PC-9 (cell line): ENCODE measurements at regions not wholly inside any gene's neighbourhood (a gene's known extent, or its start where the extent isn't known, plus 50 kb on each side); places are given as distances from the start of the nearest gene placed in this dataset.
"Not testable (repeated sequence)": the region's sequence is repeated elsewhere in the genome, so short reads cannot be mapped to it uniquely, and the experiment has no call there.

Source experiments
- BruUV-seq: library from RNA; stranded (reverse); fragments of 400-500 nt; replicated peaks from 2 replicates; lab custom pipeline; 2021; lab: Mats Ljungman, UMichigan
- CTCF ChIA-PET: fragments of 300-600 bp; sonication (Branson Sonifier 250); formaldehyde crosslinking; loops from one replicate; lab custom pipeline; 2022; ENCODE audit warnings: antibody characterized with exemption; lab: Charles Lee
- POLR2A ChIA-PET: fragments of 300-600 bp; sonication (Branson Sonifier 250); formaldehyde crosslinking; loops from one replicate; lab custom pipeline; 2022; ENCODE audit warnings: antibody characterized with exemption; ENCODE audit not compliant: unreplicated experiment; lab: Charles Lee
- DNase-seq, 2 experiments: peaks; one replicate each; pipeline versions ENCODE4 v3.0.0 to v3.0.0-alpha.2; 2015 to 2022; ENCODE audit warnings: mixed read lengths in 1 of 2
- H2AFZ ChIP-seq: fragments of 200-600 bp; sonication (generic); 2 replicates; pipeline ENCODE4 v1.8.1; 2017; ENCODE audit warnings: antibody characterized with exemption
- H3F3A ChIP-seq: fragments of 200-600 bp; sonication (generic); 2 replicates; pipeline ENCODE4 v1.8.1; 2017; ENCODE audit warnings: antibody characterized with exemption, mild to moderate bottlenecking, low read depth; ENCODE audit not compliant: insufficient read depth
- H3K27ac ChIP-seq: fragments of 200-600 bp; sonication (generic); 2 replicates; pipeline ENCODE4 v1.6.1; 2016; ENCODE audit warnings: mixed run types
- H3K27me3 ChIP-seq: fragments of 200-600 bp; sonication (generic); 2 replicates; pipeline ENCODE4 v1.6.1; 2016; ENCODE audit warnings: low read depth, mixed run types; ENCODE audit not compliant: insufficient read depth
- H3K36me3 ChIP-seq: fragments of 200-600 bp; sonication (generic); 2 replicates; pipeline ENCODE4 v1.6.1; 2016; ENCODE audit warnings: low read depth, mixed run types
- H3K4me1 ChIP-seq: fragments of 200-600 bp; sonication (generic); replicated peaks from 2 replicates; pipeline ENCODE4 v1.6.1; 2016; ENCODE audit warnings: mixed run types; ENCODE audit not compliant: insufficient read depth
- H3K4me2 ChIP-seq: fragments of 200-600 bp; sonication (generic); 2 replicates; pipeline ENCODE4 v1.6.1; 2017; ENCODE audit warnings: mixed run types
- H3K4me3 ChIP-seq: fragments of 200-600 bp; sonication (generic); 2 replicates; pipeline ENCODE4 v1.6.1; 2016; ENCODE audit warnings: mixed run types
- H3K79me2 ChIP-seq: fragments of 200-600 bp; sonication (generic); 2 replicates; pipeline ENCODE4 v1.6.1; 2017; ENCODE audit warnings: low read depth, mixed run types
- H3K9me2 ChIP-seq: fragments of 200-600 bp; sonication (generic); 2 replicates; pipeline ENCODE4 v1.8.1; 2017; ENCODE audit warnings: mild to moderate bottlenecking; ENCODE audit not compliant: insufficient read depth
- H3K9me3 ChIP-seq: fragments of 200-600 bp; sonication (generic); 2 replicates; pipeline ENCODE4 v1.8.1; 2016; ENCODE audit warnings: low read depth; ENCODE audit not compliant: insufficient read depth
- H4K20me1 ChIP-seq: fragments of 200-600 bp; sonication (generic); 2 replicates; pipeline ENCODE4 v1.8.1; 2017; ENCODE audit not compliant: insufficient read depth
- EZH2 ChIP-seq: fragments of 200-600 bp; sonication (generic); IDR thresholded peaks from 2 replicates; pipeline ENCODE4 v1.8.0; 2017; ENCODE audit warnings: antibody characterized with exemption, low read depth
- intact Hi-C: fragments of 100-400 bp; cut with micrococcal nuclease; formaldehyde crosslinking; loops from one replicate; pipeline ENCODE4 v1.10.0; 2022; ENCODE audit not compliant: unreplicated experiment
- TF ChIP-seq, protein P1 (sequence below): fragments of 200-600 bp; sonication (generic); conservative IDR thresholded peaks from 2 replicates; pipeline ENCODE4 v1.6.1; 2017; ENCODE audit warnings: mixed run types, antibody characterized with exemption, mild to moderate bottlenecking, moderate library complexity

- no peaks in the 10 kb centered on the region for H3K36me3 ChIP-seq
- H3K9me3 ChIP-seq: no peaks in the 10 kb centered on the region
- no peaks in the 10 kb centered on the region for H3K9me2 ChIP-seq
- H2AFZ ChIP-seq: no peak overlapping the region
- TF ChIP-seq, protein P1, sequence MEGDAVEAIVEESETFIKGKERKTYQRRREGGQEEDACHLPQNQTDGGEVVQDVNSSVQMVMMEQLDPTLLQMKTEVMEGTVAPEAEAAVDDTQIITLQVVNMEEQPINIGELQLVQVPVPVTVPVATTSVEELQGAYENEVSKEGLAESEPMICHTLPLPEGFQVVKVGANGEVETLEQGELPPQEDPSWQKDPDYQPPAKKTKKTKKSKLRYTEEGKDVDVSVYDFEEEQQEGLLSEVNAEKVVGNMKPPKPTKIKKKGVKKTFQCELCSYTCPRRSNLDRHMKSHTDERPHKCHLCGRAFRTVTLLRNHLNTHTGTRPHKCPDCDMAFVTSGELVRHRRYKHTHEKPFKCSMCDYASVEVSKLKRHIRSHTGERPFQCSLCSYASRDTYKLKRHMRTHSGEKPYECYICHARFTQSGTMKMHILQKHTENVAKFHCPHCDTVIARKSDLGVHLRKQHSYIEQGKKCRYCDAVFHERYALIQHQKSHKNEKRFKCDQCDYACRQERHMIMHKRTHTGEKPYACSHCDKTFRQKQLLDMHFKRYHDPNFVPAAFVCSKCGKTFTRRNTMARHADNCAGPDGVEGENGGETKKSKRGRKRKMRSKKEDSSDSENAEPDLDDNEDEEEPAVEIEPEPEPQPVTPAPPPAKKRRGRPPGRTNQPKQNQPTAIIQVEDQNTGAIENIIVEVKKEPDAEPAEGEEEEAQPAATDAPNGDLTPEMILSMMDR: no peak
- TF ChIP-seq EZH2: no peak
- H4K20me1 ChIP-seq: no peaks in the 10 kb centered on the region
- H3K4me3 ChIP-seq: no peak overlapping the region
- POLR2A ChIA-PET: no interaction called here
- no peak overlapping the region for H3K4me2 ChIP-seq
- H3K27ac ChIP-seq: no peak overlapping the region
- CTCF ChIA-PET: no interaction called here
- H3K27me3 ChIP-seq: no peaks in the 10 kb centered on the region
- no peaks in the 10 kb centered on the region for H3F3A ChIP-seq
- intact Hi-C loops: no loop called here
- no peaks in the 10 kb centered on the region for H3K4me1 ChIP-seq
- DNase-seq: no peak
- BruUV-seq: no TSS peak
- no peaks in the 10 kb centered on the region for H3K79me2 ChIP-seq
These were observed 79.1 kb downstream of the PWWP3B start for GRCh38 chrX:106247162-106247561.

GRCh38 chrX:106249706-106250379, 81.7 kb downstream of the PWWP3B start:
- H3K4me1 ChIP-seq: no peaks in the 10 kb centered on the region
- no peaks in the 10 kb centered on the region for H3K27me3 ChIP-seq
- ChIA-PET CTCF (no interaction called here), POLR2A (no interaction called here)
- H4K20me1 ChIP-seq: no peaks in the 10 kb centered on the region
- H3K27ac ChIP-seq: no peak overlapping the region
- H3K4me2 ChIP-seq: no peak overlapping the region
- H2AFZ ChIP-seq: no peak overlapping the region
- intact Hi-C loops: no loop called here
- TF ChIP-seq, protein P1: no peak
- TF ChIP-seq EZH2: no peak
- H3K9me3 ChIP-seq: no peaks in the 10 kb centered on the region
- H3F3A ChIP-seq: no peaks in the 10 kb centered on the region
- no peaks in the 10 kb centered on the region for H3K79me2 ChIP-seq
- no peaks in the 10 kb centered on the region for H3K36me3 ChIP-seq
- no peak for DNase-seq
- no peak overlapping the region for H3K4me3 ChIP-seq
- H3K9me2 ChIP-seq: no peaks in the 10 kb centered on the region
- no TSS peak for BruUV-seq

- CTCF ChIA-PET: no interaction called here
- H3K4me3 ChIP-seq: no peak overlapping the region
- no peaks in the 10 kb centered on the region for H3K27me3 ChIP-seq
- H3F3A ChIP-seq: no peaks in the 10 kb centered on the region
- H3K4me2 ChIP-seq: no peak overlapping the region
- H3K79me2 ChIP-seq: no peaks in the 10 kb centered on the region
- no peak for TF ChIP-seq EZH2
- TF ChIP-seq, protein P1: no peak
- peak in 1 of 2 experiments; percentile 37 for DNase-seq
- POLR2A ChIA-PET: no interaction called here
- H3K9me2 ChIP-seq: no peaks in the 10 kb centered on the region
- no peaks in the 10 kb centered on the region for H3K36me3 ChIP-seq
- no peaks in the 10 kb centered on the region for H3K4me1 ChIP-seq
- H3K27ac ChIP-seq: no peak overlapping the region
- BruUV-seq: no TSS peak
- H3K9me3 ChIP-seq: no peaks in the 10 kb centered on the region
- H4K20me1 ChIP-seq: no peaks in the 10 kb centered on the region
- intact Hi-C loops: no loop called here
- no peak overlapping the region for H2AFZ ChIP-seq
These were observed 95.7 kb downstream of the PWWP3B start for GRCh38 chrX:106263817-106264216.

DNA sequence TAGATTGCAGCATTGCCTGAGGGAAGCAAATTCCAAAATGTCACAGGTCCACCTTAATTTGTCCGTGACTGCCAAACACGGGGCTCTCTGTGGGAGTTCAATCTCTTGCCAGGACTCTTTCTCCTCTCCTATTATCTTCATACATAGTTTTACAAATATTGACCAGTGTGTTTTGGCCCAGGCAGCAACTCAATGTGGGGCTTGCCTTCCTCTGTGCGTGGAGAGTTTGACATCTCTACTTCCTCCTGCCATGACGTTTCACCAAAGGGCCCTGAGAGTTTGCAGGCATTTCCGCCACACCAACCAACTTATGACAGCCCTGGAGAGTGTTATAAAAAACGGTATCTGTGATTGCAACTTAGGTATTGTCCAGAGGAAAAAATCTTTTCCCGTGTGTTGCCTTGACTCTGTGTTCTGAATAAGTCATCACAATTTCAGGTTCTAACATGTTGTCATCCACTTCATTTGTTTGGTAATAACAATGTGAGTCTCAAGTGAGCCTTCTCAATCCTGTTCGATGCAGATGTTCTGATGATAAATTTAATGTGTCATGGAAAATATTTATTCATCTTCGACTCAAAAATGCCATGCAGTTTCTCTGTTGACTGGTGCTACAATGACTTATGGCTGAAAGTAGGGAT, 106.0 kb downstream of the PWWP3B start:
- BruUV-seq: not testable (repeated sequence)

GRCh38 chrX:106275172-106275571, 107.1 kb downstream of the PWWP3B start:
- H3K9me2 ChIP-seq, CTCF ChIA-PET: not testable (repeated sequence)

More for the DNA sequence above, 106.0 kb downstream of the PWWP3B start:
- H2AFZ ChIP-seq, H3K4me1 ChIP-seq, H3K27ac ChIP-seq, intact Hi-C loops, POLR2A ChIA-PET, H3K27me3 ChIP-seq, H4K20me1 ChIP-seq, H3K36me3 ChIP-seq, H3K9me3 ChIP-seq, DNase-seq, H3F3A ChIP-seq, CTCF ChIA-PET, H3K9me2 ChIP-seq, H3K4me2 ChIP-seq, H3K4me3 ChIP-seq, H3K79me2 ChIP-seq: not testable (repeated sequence)

More at GRCh38 chrX:106275172-106275571, 107.1 kb downstream of the PWWP3B start:
- H3K9me3 ChIP-seq, H3K4me2 ChIP-seq, H3K27me3 ChIP-seq, H3K27ac ChIP-seq, intact Hi-C loops, BruUV-seq, H4K20me1 ChIP-seq, H2AFZ ChIP-seq, H3K4me3 ChIP-seq, H3K36me3 ChIP-seq, H3F3A ChIP-seq, H3K79me2 ChIP-seq, POLR2A ChIA-PET, DNase-seq: not testable (repeated sequence)
- H3K4me1 ChIP-seq: peaks cover 13% of the 10 kb centered on the region; the same call in 1 of the 2 replicates
